ENCODE measurements at regions not wholly inside any gene's neighbourhood (a gene's known extent, or its start where the extent isn't known, plus 50 kb on each side); places are given as distances from the start of the nearest gene placed in this dataset.

DNA sequence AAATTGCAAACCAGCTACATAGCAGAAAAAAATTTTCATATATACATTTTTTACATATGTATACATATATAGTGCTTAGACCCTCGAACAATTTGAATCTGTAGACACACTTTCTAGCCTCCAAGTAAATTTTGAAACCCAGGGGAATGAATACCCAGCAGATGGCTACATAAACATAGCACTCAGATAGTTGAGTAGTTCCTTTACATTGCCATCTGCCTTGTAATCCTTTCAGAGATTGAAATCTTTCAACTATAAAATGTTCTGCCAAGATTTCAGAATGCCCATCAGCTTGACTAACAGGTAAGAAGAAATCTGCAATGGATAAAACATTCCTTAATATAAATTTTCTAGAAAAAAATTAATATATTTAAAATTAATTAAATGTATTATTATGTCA lies 1333.5 kb upstream of the CADM2 start:
- ATAC-seq (no peak), DNase-seq (ENCODE audit: low read depth, low spot score) (no peak)

GRCh38 chr3:83628471-83628870 lies 1330.3 kb upstream of the CADM2 start:
- RAD21 ChIA-PET (ENCODE audit: low non-redundant PET in 1 of 2, low total read pairs in 2 of 2, uncharacterized antibody in 2 of 2, unreplicated experiment in 2 of 2), result no interaction called here
- Histone ChIP-seq H3K36me3 (ENCODE audit: control insufficient read depth in 1 of 2, insufficient read depth in 2 of 2, low read length in 2 of 2) (no peaks in the 10 kb centered on the region), H3K27me3 (ENCODE audit: insufficient read depth, low read length) (no peaks in the 10 kb centered on the region), H3K27ac (ENCODE audit: low read depth, low read length) (no peak overlapping the region), H3K4me2 (ENCODE audit: low read length) (no peak overlapping the region), H3K9me3 (ENCODE audit: control insufficient read depth in 1 of 2, insufficient read depth in 1 of 2, low read depth in 1 of 2, low read length in 2 of 2) (peaks cover 0 to 5% of the 10 kb centered on the region in 2 experiments; a peak in 1 of 4 replicates), H3K9me2 (ENCODE audit: insufficient read depth) (no peaks in the 10 kb centered on the region), H3K4me3 (replicated peaks in 1 of 2; ENCODE audit: low read depth in 1 of 2, low read length in 2 of 2) (no peak overlapping the region), H3K9ac (ENCODE audit: low read length) (no peak overlapping the region), H3K79me2 (ENCODE audit: insufficient read depth, low read length) (no peaks in the 10 kb centered on the region), H3K4me1 (ENCODE audit: control insufficient read depth in 1 of 2, insufficient read depth in 2 of 2, low read length in 2 of 2) (no peaks in the 10 kb centered on the region), H4K20me1 (ENCODE audit: insufficient read depth) (no peaks in the 10 kb centered on the region; the same call in 1 of the 2 replicates), H2AFZ (ENCODE audit: low read depth, low read length, poor library complexity, severe bottlenecking) (no peak overlapping the region)
- DNase-seq (ENCODE audit: low read depth, low spot score), result no peak
- ATAC-seq, result no peak
- CTCF ChIA-PET, result no interaction called here
- intact Hi-C loops (cut with micrococcal nuclease), result no loop called here
- BruUV-seq (replicated peaks), result no TSS peak
- POLR2A ChIA-PET, result no interaction called here
- TF ChIP-seq TCF7L2 (IDR thresholded peaks at IDR 0.05; ENCODE audit: borderline replicate concordance, extremely low read depth, insufficient read depth, insufficient read length) (no peak), JUND (IDR thresholded peaks at IDR 0.05) (no peak), ZBTB33 (IDR thresholded peaks at IDR 0.05; ENCODE audit: extremely low read depth, insufficient replicate concordance, low read length) (no peak), ELF1 (IDR thresholded peaks at IDR 0.05; ENCODE audit: borderline replicate concordance, low read depth) (no peak), CBX3 (IDR thresholded peaks at IDR 0.05; ENCODE audit: low read depth) (no peak), SIN3A (IDR thresholded peaks at IDR 0.05; ENCODE audit: low read depth) (no peak), EGR1 (IDR thresholded peaks at IDR 0.05; ENCODE audit: low read depth) (no peak), ZFX (IDR thresholded peaks at IDR 0.05) (no peak), SRF (IDR thresholded peaks at IDR 0.05; ENCODE audit: low read depth) (no peak), EZH2phosphoT487 (IDR thresholded peaks at IDR 0.05; ENCODE audit: borderline replicate concordance) (no peak)
- TF ChIP-seq, protein P1, sequence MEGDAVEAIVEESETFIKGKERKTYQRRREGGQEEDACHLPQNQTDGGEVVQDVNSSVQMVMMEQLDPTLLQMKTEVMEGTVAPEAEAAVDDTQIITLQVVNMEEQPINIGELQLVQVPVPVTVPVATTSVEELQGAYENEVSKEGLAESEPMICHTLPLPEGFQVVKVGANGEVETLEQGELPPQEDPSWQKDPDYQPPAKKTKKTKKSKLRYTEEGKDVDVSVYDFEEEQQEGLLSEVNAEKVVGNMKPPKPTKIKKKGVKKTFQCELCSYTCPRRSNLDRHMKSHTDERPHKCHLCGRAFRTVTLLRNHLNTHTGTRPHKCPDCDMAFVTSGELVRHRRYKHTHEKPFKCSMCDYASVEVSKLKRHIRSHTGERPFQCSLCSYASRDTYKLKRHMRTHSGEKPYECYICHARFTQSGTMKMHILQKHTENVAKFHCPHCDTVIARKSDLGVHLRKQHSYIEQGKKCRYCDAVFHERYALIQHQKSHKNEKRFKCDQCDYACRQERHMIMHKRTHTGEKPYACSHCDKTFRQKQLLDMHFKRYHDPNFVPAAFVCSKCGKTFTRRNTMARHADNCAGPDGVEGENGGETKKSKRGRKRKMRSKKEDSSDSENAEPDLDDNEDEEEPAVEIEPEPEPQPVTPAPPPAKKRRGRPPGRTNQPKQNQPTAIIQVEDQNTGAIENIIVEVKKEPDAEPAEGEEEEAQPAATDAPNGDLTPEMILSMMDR (IDR thresholded peaks at IDR 0.05 in 2 of 3, conservative IDR thresholded peaks at IDR 0.05 in 1 of 3; ENCODE audit: borderline replicate concordance in 1 of 3, insufficient read depth in 1 of 3, low read depth in 2 of 3, low read length in 2 of 3), result no peak

More for the DNA sequence above, 1333.5 kb upstream of the CADM2 start:
- no peaks in the 10 kb centered on the region for H3K9me2 ChIP-seq (ENCODE audit: insufficient read depth)
- no peak overlapping the region for H3K27ac ChIP-seq (ENCODE audit: low read depth, low read length)
- no peak for TF ChIP-seq ZBTB33 (IDR thresholded peaks at IDR 0.05; ENCODE audit: extremely low read depth, insufficient replicate concordance, low read length)
- TF ChIP-seq SP1 (IDR thresholded peaks at IDR 0.05; ENCODE audit: low read depth), result no peak
- BruUV-seq (replicated peaks), result no TSS peak
- no peak overlapping the region for H3K9ac ChIP-seq (ENCODE audit: low read length)
- peaks cover 0 to 3% of the 10 kb centered on the region in 2 experiments; a peak in 1 of 4 replicates for H3K9me3 ChIP-seq (ENCODE audit: control insufficient read depth in 1 of 2, insufficient read depth in 1 of 2, low read depth in 1 of 2, low read length in 2 of 2)
- intact Hi-C loops (cut with micrococcal nuclease), result no loop called here
- ChIA-PET CTCF (no interaction called here), POLR2A (no interaction called here), RAD21 (ENCODE audit: low non-redundant PET in 1 of 2, low total read pairs in 2 of 2, uncharacterized antibody in 2 of 2, unreplicated experiment in 2 of 2) (no interaction called here)
- H3K27me3 ChIP-seq (ENCODE audit: insufficient read depth, low read length), result no peaks in the 10 kb centered on the region
- no peak overlapping the region for H2AFZ ChIP-seq (ENCODE audit: low read depth, low read length, poor library complexity, severe bottlenecking)
- H3K4me1 ChIP-seq (ENCODE audit: control insufficient read depth in 1 of 2, insufficient read depth in 2 of 2, low read length in 2 of 2), result no peaks in the 10 kb centered on the region
- no peaks in the 10 kb centered on the region for H3K79me2 ChIP-seq (ENCODE audit: insufficient read depth, low read length)
- H3K4me3 ChIP-seq (replicated peaks in 1 of 2; ENCODE audit: low read depth in 1 of 2, low read length in 2 of 2), result no peak overlapping the region
- H3K36me3 ChIP-seq (ENCODE audit: control insufficient read depth in 1 of 2, insufficient read depth in 2 of 2, low read length in 2 of 2), result no peaks in the 10 kb centered on the region
- H4K20me1 ChIP-seq (ENCODE audit: insufficient read depth), result no peaks in the 10 kb centered on the region; the same call in 1 of the 2 replicates
- no peak overlapping the region for H3K4me2 ChIP-seq (ENCODE audit: low read length)
